Large intestine (tissue), 3 donors: ENCODE measurements at regions not wholly inside any gene's neighbourhood (a gene's known extent, or its start where the extent isn't known, plus 50 kb on each side); places are given as distances from the start of the nearest gene placed in this dataset.

Experiments
- DNase-seq, 2 donors: peaks; one replicate each; pipeline versions ENCODE4 v3.0.0 to v3.0.0-alpha.2; 2013
- H3K27ac ChIP-seq: one replicate; pipeline ENCODE4 v1.5.1; 2013; ENCODE audit warnings: low read length
- H3K27me3 ChIP-seq: 2 replicates; pipeline ENCODE4 v1.6.1; 2013; ENCODE audit warnings: low read length; ENCODE audit not compliant: control insufficient read depth, insufficient read depth
- H3K36me3 ChIP-seq: 2 replicates; pipeline ENCODE4 v1.6.1; 2013; ENCODE audit warnings: low read length; ENCODE audit not compliant: control insufficient read depth, insufficient read depth
- H3K4me1 ChIP-seq: one replicate; pipeline ENCODE4 v1.6.1; 2013; ENCODE audit warnings: low read length; ENCODE audit not compliant: control insufficient read depth, insufficient read depth
- H3K4me3 ChIP-seq: one replicate; pipeline ENCODE4 v1.5.1; 2013; ENCODE audit warnings: low read length
- H3K9me3 ChIP-seq: one replicate; pipeline ENCODE4 v1.6.1; 2013; ENCODE audit warnings: mild to moderate bottlenecking, low read depth, low read length, moderate library complexity; ENCODE audit not compliant: control insufficient read depth
- WGBS: methylation state at CpG from one replicate; pipeline ENCODE4 v1.1.5; 2013; ENCODE audit warnings: low lambda C conversion rate; ENCODE audit not compliant: insufficient coverage; 5-methylcytosine and 5-hydroxymethylcytosine counted together

DNA sequence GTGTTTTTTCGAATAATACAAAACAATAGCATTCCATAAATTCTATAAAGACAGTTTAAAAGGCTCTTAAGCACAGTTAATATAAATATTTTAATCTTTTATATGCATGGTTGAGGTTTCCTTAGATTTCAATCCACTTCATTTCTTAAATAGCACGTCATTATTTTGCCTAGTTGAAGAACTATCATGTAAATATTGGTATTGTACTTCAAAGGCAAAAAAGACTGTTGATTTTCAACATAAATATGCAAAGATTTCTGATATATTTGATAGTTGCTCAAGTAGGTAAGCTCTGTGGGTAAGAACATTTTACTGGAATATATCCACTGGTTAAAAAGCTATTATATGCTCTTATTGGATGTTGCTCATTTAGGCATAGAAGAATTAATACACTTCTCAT, 458.6 kb downstream of the NR2F1-AS1 start:
- no peaks in the 10 kb centered on the region for H3K36me3 ChIP-seq
- H3K4me3 ChIP-seq, result no peak overlapping the region
- DNase-seq, result no peak
- no peaks in the 10 kb centered on the region for H3K27me3 ChIP-seq
- 75% methylated on average over 2 of the region's 2 CpGs for WGBS
- H3K9me3 ChIP-seq, result no peaks in the 10 kb centered on the region
- H3K4me1 ChIP-seq, result no peaks in the 10 kb centered on the region
- H3K27ac ChIP-seq, result no peak overlapping the region

DNA sequence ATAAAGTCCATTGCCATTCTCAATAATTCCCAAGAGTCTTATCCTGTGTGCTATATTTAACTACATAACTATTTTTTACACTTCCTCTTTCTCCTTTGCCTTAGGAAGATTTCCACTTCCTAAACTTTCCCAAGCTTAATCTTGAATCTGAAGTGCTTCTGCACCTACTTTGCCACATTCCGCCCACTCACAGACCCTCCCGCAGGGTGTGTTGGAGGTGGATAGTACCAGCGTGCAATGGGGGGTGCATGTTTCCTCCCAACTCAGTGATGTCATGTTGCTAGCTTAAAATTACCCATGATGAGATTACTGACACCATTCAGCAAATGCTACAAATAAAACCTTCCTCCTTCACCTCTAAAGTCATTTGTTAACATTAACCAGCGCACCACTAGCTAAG, 460.2 kb downstream of the NR2F1-AS1 start:
- Histone ChIP-seq H3K9me3 (no peaks in the 10 kb centered on the region), H3K4me3 (no peak overlapping the region), H3K27ac (no peak overlapping the region), H3K4me1 (no peaks in the 10 kb centered on the region), H3K36me3 (no peaks in the 10 kb centered on the region), H3K27me3 (no peaks in the 10 kb centered on the region)
- WGBS, result no CpG with 5 or more reads among the region's 4 CpGs
- no peak for DNase-seq

DNA sequence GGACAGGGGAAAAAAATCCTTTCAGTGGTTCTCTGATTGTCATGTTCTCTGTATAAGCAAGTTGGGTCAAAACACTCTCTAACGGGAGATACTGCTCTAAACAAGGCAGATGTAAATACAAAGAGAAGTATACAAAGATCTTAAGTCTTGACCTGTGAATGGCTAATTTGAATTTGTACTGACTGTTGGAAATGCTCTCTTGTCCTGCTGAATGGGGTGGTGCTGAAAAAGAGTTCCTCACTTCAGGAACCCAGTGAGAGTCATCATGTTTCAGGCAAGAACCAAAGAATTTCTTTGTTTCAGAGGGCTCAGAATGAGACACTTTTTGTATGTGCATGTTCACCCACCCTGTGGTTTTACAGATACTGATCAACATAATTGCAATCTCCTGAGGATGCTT, 461.0 kb downstream of the NR2F1-AS1 start:
- Histone ChIP-seq H3K36me3 (no peaks in the 10 kb centered on the region), H3K9me3 (no peaks in the 10 kb centered on the region), H3K4me3 (no peak overlapping the region), H3K4me1 (no peaks in the 10 kb centered on the region), H3K27me3 (no peaks in the 10 kb centered on the region), H3K27ac (no peak overlapping the region)
- WGBS, result no CpG with 5 or more reads among the region's 1 CpG
- DNase-seq, result no peak

DNA sequence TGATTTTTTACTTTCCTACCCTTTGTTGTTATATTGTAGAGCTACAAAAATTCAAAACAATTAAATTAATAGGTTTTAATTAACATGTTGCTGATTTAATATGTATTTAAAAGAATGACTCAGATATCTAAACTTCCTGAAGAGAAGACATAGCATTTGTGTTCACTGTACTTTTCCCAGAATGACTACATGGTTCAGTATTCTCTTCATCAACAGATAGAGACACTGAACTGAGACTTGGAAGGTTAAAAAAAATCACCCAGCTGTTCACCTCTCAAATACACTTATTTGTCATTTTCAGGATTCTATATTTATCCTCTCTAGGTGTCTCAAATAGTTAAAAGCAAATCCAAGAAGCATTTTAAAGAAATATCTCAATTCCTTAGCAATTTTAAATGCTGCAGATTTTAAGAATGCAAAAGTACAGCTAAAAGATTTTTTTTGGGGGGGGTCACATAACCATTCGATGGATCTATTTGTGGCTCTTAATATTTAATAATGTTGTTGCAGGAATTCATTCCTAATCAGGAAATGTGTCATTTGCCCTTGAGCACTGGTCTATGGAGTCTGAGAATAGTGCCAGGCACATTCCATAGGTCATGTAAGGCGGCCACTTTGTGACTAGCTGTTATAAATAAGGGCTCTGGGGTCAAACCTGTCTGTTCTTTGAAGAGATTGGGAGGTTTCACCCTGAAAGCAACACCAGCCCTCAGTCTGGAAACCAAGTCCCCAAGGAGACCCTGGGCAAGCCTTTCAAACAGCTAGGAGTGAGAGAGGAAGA, 463.1 kb downstream of the NR2F1-AS1 start:
- H3K9me3 ChIP-seq, result no peaks in the 10 kb centered on the region
- H3K36me3 ChIP-seq, result no peaks in the 10 kb centered on the region
- H3K27me3 ChIP-seq, result no peaks in the 10 kb centered on the region
- no peak overlapping the region for H3K27ac ChIP-seq
- no peak for DNase-seq
- H3K4me3 ChIP-seq, result no peak overlapping the region
- no CpG with 5 or more reads among the region's 2 CpGs for WGBS
- H3K4me1 ChIP-seq, result no peaks in the 10 kb centered on the region

GRCh38 chr5:93107805-93108520, 473.1 kb downstream of the NR2F1-AS1 start:
- Histone ChIP-seq H3K36me3 (no peaks in the 10 kb centered on the region), H3K4me1 (no peaks in the 10 kb centered on the region), H3K27ac (no peak overlapping the region), H3K27me3 (no peaks in the 10 kb centered on the region), H3K4me3 (no peak overlapping the region), H3K9me3 (no peaks in the 10 kb centered on the region)
- no peak for DNase-seq
- WGBS, result 33% methylated on average over 2 of the region's 4 CpGs

- H3K4me1 ChIP-seq, result no peaks in the 10 kb centered on the region
- H3K27ac ChIP-seq, result no peak overlapping the region
- no peak for DNase-seq
- H3K36me3 ChIP-seq, result no peaks in the 10 kb centered on the region
- no peaks in the 10 kb centered on the region for H3K27me3 ChIP-seq
- H3K9me3 ChIP-seq, result no peaks in the 10 kb centered on the region
- no peak overlapping the region for H3K4me3 ChIP-seq
- WGBS, result no CpG with 5 or more reads among the region's 1 CpG
Observed at GRCh38 chr5:93107141-93107540, 473.9 kb downstream of the NR2F1-AS1 start.

DNA sequence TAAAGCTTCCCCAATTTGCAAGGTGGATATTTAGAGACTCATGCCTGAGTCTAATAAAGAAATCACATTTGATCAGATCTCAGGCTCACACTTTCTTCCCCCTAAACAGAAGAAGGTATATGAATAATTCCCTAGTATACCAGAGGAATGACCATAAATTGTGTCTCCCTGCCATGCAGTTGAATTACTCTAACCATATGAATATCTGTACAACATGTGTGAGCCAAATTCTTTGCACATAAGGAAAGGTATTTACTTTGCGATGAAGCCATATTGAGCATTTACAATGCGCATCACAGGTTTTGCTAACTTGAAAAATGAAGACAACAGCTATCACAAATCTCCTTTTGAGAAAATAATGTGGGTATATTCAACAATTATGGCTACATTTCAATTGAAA, 479.4 kb downstream of the NR2F1-AS1 start:
- DNase-seq, result no peak
- H3K36me3 ChIP-seq, result no peaks in the 10 kb centered on the region
- H3K27me3 ChIP-seq, result no peaks in the 10 kb centered on the region
- H3K4me1 ChIP-seq, result no peaks in the 10 kb centered on the region
- no peak overlapping the region for H3K4me3 ChIP-seq
- WGBS, result no CpG with 5 or more reads among the region's 2 CpGs
- no peaks in the 10 kb centered on the region for H3K9me3 ChIP-seq
- H3K27ac ChIP-seq, result no peak overlapping the region

- H3K27me3 ChIP-seq, result no peaks in the 10 kb centered on the region
- DNase-seq, result no peak
- no peaks in the 10 kb centered on the region for H3K4me1 ChIP-seq
- no peak overlapping the region for H3K27ac ChIP-seq
- H3K9me3 ChIP-seq, result no peaks in the 10 kb centered on the region
- no peaks in the 10 kb centered on the region for H3K36me3 ChIP-seq
- no peak overlapping the region for H3K4me3 ChIP-seq
Observed at GRCh38 chr5:93100976-93101375, 480.0 kb downstream of the NR2F1-AS1 start.

DNA sequence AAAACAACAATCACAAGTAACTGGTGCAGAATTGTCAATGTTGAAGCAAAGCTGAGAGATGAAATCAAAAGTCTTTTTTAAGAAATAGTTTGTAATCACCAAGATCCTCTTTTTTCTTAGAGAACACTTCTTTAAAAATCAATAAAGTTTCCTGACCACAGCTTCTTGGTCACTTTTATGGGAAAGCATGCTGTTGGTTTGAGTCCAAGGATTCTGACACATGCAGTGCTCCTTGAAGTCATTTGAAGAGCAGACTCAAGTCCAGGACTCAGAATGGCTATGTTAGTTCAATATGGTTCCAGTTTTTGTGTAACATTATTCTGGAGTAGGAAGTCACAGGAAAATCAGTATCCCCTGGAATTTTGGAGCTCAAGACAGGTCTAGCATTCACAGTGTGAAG, 480.6 kb downstream of the NR2F1-AS1 start:
- no peak overlapping the region for H3K27ac ChIP-seq
- no peak overlapping the region for H3K4me3 ChIP-seq
- H3K36me3 ChIP-seq, result no peaks in the 10 kb centered on the region
- no peaks in the 10 kb centered on the region for H3K9me3 ChIP-seq
- H3K27me3 ChIP-seq, result no peaks in the 10 kb centered on the region
- H3K4me1 ChIP-seq, result no peaks in the 10 kb centered on the region
- no peak for DNase-seq

- WGBS, result no CpG with 5 or more reads among the region's 4 CpGs
- DNase-seq, result no peak
- no peaks in the 10 kb centered on the region for H3K27me3 ChIP-seq
- no peak overlapping the region for H3K27ac ChIP-seq
- H3K36me3 ChIP-seq, result no peaks in the 10 kb centered on the region
- H3K4me1 ChIP-seq, result no peaks in the 10 kb centered on the region
- no peaks in the 10 kb centered on the region for H3K9me3 ChIP-seq
- H3K4me3 ChIP-seq, result no peak overlapping the region
Observed at GRCh38 chr5:93099902-93100347, 481.1 kb downstream of the NR2F1-AS1 start.

DNA sequence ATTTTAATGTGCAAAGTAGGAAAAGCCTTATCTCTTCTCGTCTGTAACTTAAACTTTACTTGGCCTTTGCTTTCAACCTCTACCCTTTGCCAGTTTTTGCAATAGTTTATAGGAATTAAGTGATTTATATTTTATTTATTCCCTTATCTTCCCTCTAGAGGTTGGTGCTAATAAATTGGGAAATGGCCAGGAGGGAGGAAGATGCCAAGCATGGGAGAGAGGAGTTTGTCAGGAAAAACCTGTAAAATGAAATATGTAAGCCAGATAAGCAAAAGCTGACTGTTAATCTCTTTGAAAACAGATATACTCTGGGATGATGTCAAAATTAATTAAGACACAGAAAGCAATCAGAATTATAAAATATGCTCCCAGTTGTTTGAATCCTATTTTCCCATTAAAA, 484.5 kb downstream of the NR2F1-AS1 start:
- H3K4me1 ChIP-seq, result no peaks in the 10 kb centered on the region
- no peaks in the 10 kb centered on the region for H3K36me3 ChIP-seq
- 83% methylated on average over 1 of the region's 1 CpG for WGBS
- no peak for DNase-seq
- H3K27ac ChIP-seq, result no peak overlapping the region
- H3K9me3 ChIP-seq, result no peaks in the 10 kb centered on the region
- no peak overlapping the region for H3K4me3 ChIP-seq
- no peaks in the 10 kb centered on the region for H3K27me3 ChIP-seq
